Thyroid gland (tissue), 4 donors: ENCODE measurements at regions not wholly inside any gene's neighbourhood (a gene's known extent, or its start where the extent isn't known, plus 50 kb on each side); places are given as distances from the start of the nearest gene placed in this dataset.

ENCODE experiments used
- CTCF ChIP-seq, 6 experiments: fragments of 200-600 bp in 3 of 6; fragments of 450-650 bp in 3 of 6; sonication (generic) in 3 of 6; IDR thresholded peaks; one replicate each; pipeline ENCODE4 v1.5.1; 2016 to 2019; ENCODE audit warnings: antibody characterized with exemption in 6 of 6, mild to moderate bottlenecking in 2 of 6, inconsistent platforms in 1 of 6, moderate library complexity in 1 of 6
- POLR2A ChIP-seq, 2 donors: fragments of 450-650 bp; IDR thresholded peaks; one replicate each; pipeline ENCODE4 v1.6.1; 2017; ENCODE audit warnings: antibody characterized with exemption in 2 of 2, mild to moderate bottlenecking in 2 of 2, moderate library complexity in 1 of 2

- TF ChIP-seq CTCF (IDR thresholded peaks at IDR 0.05) (no peak), POLR2A (IDR thresholded peaks at IDR 0.05) (no peak)
These were observed 232.5 kb upstream of the SERP2 start for GRCh38 chr13:44140888-44141724.
